ENCODE measurements at regions not wholly inside any gene's neighbourhood (a gene's known extent, or its start where the extent isn't known, plus 50 kb on each side); places are given as distances from the start of the nearest gene placed in this dataset.

GRCh38 chr1:19010503-19010902, 54.0 kb upstream of the IFFO2 start:
- no peak for TF ChIP-seq POLR2AphosphoS5 (IDR thresholded peaks at IDR 0.05; ENCODE audit: low read depth, low read length)
- no peak for TF ChIP-seq POLR2A (IDR thresholded peaks at IDR 0.05; ENCODE audit: low read depth, low read length)
- TF ChIP-seq TAF1 (IDR thresholded peaks at IDR 0.05; ENCODE audit: borderline replicate concordance, low read depth, low read length), result no peak
